H9 (cell line): ENCODE measurements at regions not wholly inside any gene's neighbourhood (a gene's known extent, or its start where the extent isn't known, plus 50 kb on each side); places are given as distances from the start of the nearest gene placed in this dataset.

Experiments used
- DNase-seq: peaks from one replicate; pipeline ENCODE4 v3.0.0-alpha.2; 2017
- H2AFZ ChIP-seq: one replicate; pipeline ENCODE4 v1.6.1; 2013; ENCODE audit warnings: mild to moderate bottlenecking, low read length, control low read depth, moderate library complexity
- H2AK5ac ChIP-seq: 2 replicates; pipeline ENCODE4 v1.6.1; 2013; ENCODE audit warnings: low read length, control low read depth, mixed read lengths; ENCODE audit not compliant: insufficient read length
- H2BK120ac ChIP-seq: one replicate; pipeline ENCODE4 v1.6.1; 2013; ENCODE audit warnings: low read depth, mild to moderate bottlenecking, low read length, control low read depth, inconsistent platforms; ENCODE audit not compliant: poor library complexity, severe bottlenecking
- H2BK12ac ChIP-seq: 2 replicates; pipeline ENCODE4 v1.6.1; 2013; ENCODE audit warnings: low read length, control low read depth, mixed read lengths, low read depth; ENCODE audit not compliant: insufficient read length
- H2BK15ac ChIP-seq: 2 replicates; pipeline ENCODE4 v1.6.1; 2013; ENCODE audit warnings: low read depth, low read length, control low read depth
- H2BK20ac ChIP-seq: one replicate; pipeline ENCODE4 v1.6.1; 2013; ENCODE audit warnings: low read depth, mild to moderate bottlenecking, low read length, control low read depth, inconsistent platforms; ENCODE audit not compliant: poor library complexity, severe bottlenecking
- H2BK5ac ChIP-seq: 2 replicates; pipeline ENCODE4 v1.6.1; 2013; ENCODE audit warnings: low read length, control low read depth, mixed read lengths; ENCODE audit not compliant: insufficient read length
- H3K14ac ChIP-seq: 2 replicates; pipeline ENCODE4 v1.6.1; 2013; ENCODE audit warnings: low read length, control low read depth; ENCODE audit not compliant: insufficient read depth
- H3K18ac ChIP-seq: 2 replicates; pipeline ENCODE4 v1.6.1; 2013; ENCODE audit warnings: low read depth, mild to moderate bottlenecking, mixed read lengths, low read length, control low read depth; ENCODE audit not compliant: insufficient read length
- H3K23ac ChIP-seq: 2 replicates; pipeline ENCODE4 v1.6.1; 2013; ENCODE audit warnings: low read length, control low read depth, mixed read lengths, low read depth; ENCODE audit not compliant: insufficient read length
- H3K23me2 ChIP-seq: 2 replicates; pipeline ENCODE4 v1.6.1; 2013; ENCODE audit warnings: low read depth, mild to moderate bottlenecking, mixed read lengths, low read length, control low read depth; ENCODE audit not compliant: insufficient read length, poor library complexity, severe bottlenecking
- H3K27ac ChIP-seq: 2 replicates; pipeline ENCODE4 v1.5.1; 2013; ENCODE audit warnings: low read length, control low read depth, mixed read lengths, low read depth; ENCODE audit not compliant: insufficient read length
- H3K27me3 ChIP-seq: 2 replicates; pipeline ENCODE4 v1.6.1; 2013; ENCODE audit warnings: low read length, control low read depth, inconsistent platforms; ENCODE audit not compliant: insufficient read depth
- H3K4ac ChIP-seq: 2 replicates; pipeline ENCODE4 v1.6.1; 2013; ENCODE audit warnings: low read depth, mild to moderate bottlenecking, control low read depth, inconsistent platforms, low read length, moderate library complexity
- H3K4me1 ChIP-seq: 2 replicates; pipeline ENCODE4 v1.6.1; 2013; ENCODE audit warnings: low read length, control low read depth, inconsistent platforms; ENCODE audit not compliant: insufficient read depth
- H3K4me2 ChIP-seq: 2 replicates; pipeline ENCODE4 v1.6.1; 2013; ENCODE audit warnings: low read length, control low read depth, mixed read lengths; ENCODE audit not compliant: insufficient read length, insufficient read depth
- H3K56ac ChIP-seq: 2 replicates; pipeline ENCODE4 v1.6.1; 2013; ENCODE audit warnings: low read depth, mild to moderate bottlenecking, mixed read lengths, low read length, control low read depth; ENCODE audit not compliant: insufficient read length
- H3K79me1 ChIP-seq: 2 replicates; pipeline ENCODE4 v1.6.1; 2013; ENCODE audit warnings: low read depth, mild to moderate bottlenecking, moderate library complexity, low read length, control low read depth, inconsistent platforms; ENCODE audit not compliant: insufficient read depth, poor library complexity, severe bottlenecking
- H3K79me2 ChIP-seq: 2 replicates; pipeline ENCODE4 v1.6.1; 2013; ENCODE audit warnings: low read length, control low read depth, inconsistent platforms; ENCODE audit not compliant: insufficient read depth
- H3K9ac ChIP-seq: 2 replicates; pipeline ENCODE4 v1.6.1; 2013; ENCODE audit warnings: low read length, control low read depth, mixed read lengths; ENCODE audit not compliant: insufficient read length; ENCODE audit errors: extremely low read depth
- H3K9me3 ChIP-seq: one replicate; pipeline ENCODE4 v1.6.1; 2013; ENCODE audit warnings: low read depth, low read length, inconsistent platforms; ENCODE audit not compliant: control insufficient read depth
- H3T11ph ChIP-seq: one replicate; pipeline ENCODE4 v1.6.1; 2013; ENCODE audit warnings: mild to moderate bottlenecking, low read length, control low read depth, inconsistent platforms
- H4K20me1 ChIP-seq: one replicate; pipeline ENCODE4 v1.6.1; 2013; ENCODE audit not compliant: control insufficient read depth, insufficient read length, insufficient read depth
- H4K5ac ChIP-seq: 2 replicates; pipeline ENCODE4 v1.6.1; 2013; ENCODE audit warnings: low read depth, mild to moderate bottlenecking, mixed read lengths, low read length, control low read depth; ENCODE audit not compliant: insufficient read length
- H4K8ac ChIP-seq: replicated peaks from 2 replicates; pipeline ENCODE4 v1.6.1; 2013; ENCODE audit warnings: low read length, control low read depth, mixed read lengths, low read depth; ENCODE audit not compliant: insufficient read length
- H4K91ac ChIP-seq: 2 replicates; pipeline ENCODE4 v1.6.1; 2013; ENCODE audit warnings: low read depth, mild to moderate bottlenecking, moderate library complexity, mixed read lengths, low read length, control low read depth; ENCODE audit not compliant: insufficient read length
- H3K27ac Mint-ChIP-seq, 3 experiments: 2 replicates in 2 of 3; 3 replicates in 1 of 3; pipeline ENCODE4 v1.8.0; 2020 to 2021; ENCODE audit warnings: mixed read lengths in 3 of 3, mild to moderate bottlenecking in 1 of 3, moderate library complexity in 1 of 3
- H3K27me3 Mint-ChIP-seq: 2 replicates; pipeline ENCODE4 v1.8.0; 2021; ENCODE audit warnings: low read depth, mild to moderate bottlenecking, moderate library complexity, mixed read lengths
- H3K36me3 Mint-ChIP-seq, 3 experiments: 2 replicates in 2 of 3; 3 replicates in 1 of 3; pipeline ENCODE4 v1.8.0; 2020 to 2021; ENCODE audit warnings: low read depth in 3 of 3, mixed read lengths in 3 of 3; ENCODE audit not compliant: insufficient read depth in 1 of 3
- H3K4me1 Mint-ChIP-seq, 2 experiments: 2 replicates each; pipeline ENCODE4 v1.8.0; 2020; ENCODE audit warnings: mixed read lengths in 2 of 2
- H3K4me3 Mint-ChIP-seq, 2 experiments: 2 replicates in 1 of 2; 3 replicates in 1 of 2; pipeline ENCODE4 v1.8.0; 2020 to 2021; ENCODE audit warnings: mild to moderate bottlenecking in 2 of 2, mixed read lengths in 2 of 2, moderate library complexity in 1 of 2
- H3K9me3 Mint-ChIP-seq, 2 experiments: 2 replicates in 1 of 2; 3 replicates in 1 of 2; pipeline ENCODE4 v1.8.0; 2020; ENCODE audit warnings: mild to moderate bottlenecking in 2 of 2, mixed read lengths in 2 of 2, moderate library complexity in 1 of 2
- WGBS: extraction: QIAGEN DNeasy Blood & Tissue Kit; methylation state at CpG from one replicate; pipeline ENCODE4 v1.1.7; 2013; ENCODE audit warnings: missing lambda C conversion rate, low lambda C conversion rate, mixed read lengths; ENCODE audit not compliant: insufficient read length; ENCODE audit errors: extremely low coverage; 5-methylcytosine and 5-hydroxymethylcytosine counted together
- TF ChIP-seq, protein P1 (sequence below): fragments of 200-600 bp; sonication (generic); conservative IDR thresholded peaks from 3 replicates; pipeline ENCODE4 v1.8.0; 2021; ENCODE audit warnings: antibody characterized with exemption, mild to moderate bottlenecking

DNA sequence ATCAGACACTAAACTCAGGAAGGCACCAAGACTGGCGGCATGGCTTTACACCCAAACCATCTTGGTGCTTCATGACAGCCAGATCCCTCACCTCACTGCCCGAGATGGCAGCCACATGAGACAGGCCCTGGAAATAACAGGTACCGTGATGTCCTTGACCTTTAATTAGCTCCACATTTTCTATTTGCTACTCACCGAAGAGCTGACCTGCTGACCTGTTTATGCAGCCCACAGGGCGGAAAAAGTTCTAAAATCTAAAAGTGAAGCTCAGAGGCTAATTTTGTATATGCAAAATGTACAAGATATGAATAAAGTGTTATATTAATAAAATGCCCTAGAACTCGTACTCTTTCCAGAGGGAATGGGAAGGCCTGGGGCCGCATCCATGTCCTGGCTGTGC lies 51.6 kb upstream of the RASGEF1A start:
- no peaks in the 10 kb centered on the region for H4K20me1 ChIP-seq
- no peaks in the 10 kb centered on the region for H3K27me3 ChIP-seq
- Mint-ChIP-seq H3K4me3 (no peak overlapping the region), H3K36me3 (no peaks in the 10 kb centered on the region), H3K27me3 (peaks cover 7% of the 10 kb centered on the region), H3K4me1 (peaks cover 58 to 72% of the 10 kb centered on the region in 2 experiments), H3K9me3 (no peaks in the 10 kb centered on the region), H3K27ac (no peak overlapping the region; a peak in 1 of 7 replicates)
- no peaks in the 10 kb centered on the region for H3K79me2 ChIP-seq
- TF ChIP-seq, protein P1, sequence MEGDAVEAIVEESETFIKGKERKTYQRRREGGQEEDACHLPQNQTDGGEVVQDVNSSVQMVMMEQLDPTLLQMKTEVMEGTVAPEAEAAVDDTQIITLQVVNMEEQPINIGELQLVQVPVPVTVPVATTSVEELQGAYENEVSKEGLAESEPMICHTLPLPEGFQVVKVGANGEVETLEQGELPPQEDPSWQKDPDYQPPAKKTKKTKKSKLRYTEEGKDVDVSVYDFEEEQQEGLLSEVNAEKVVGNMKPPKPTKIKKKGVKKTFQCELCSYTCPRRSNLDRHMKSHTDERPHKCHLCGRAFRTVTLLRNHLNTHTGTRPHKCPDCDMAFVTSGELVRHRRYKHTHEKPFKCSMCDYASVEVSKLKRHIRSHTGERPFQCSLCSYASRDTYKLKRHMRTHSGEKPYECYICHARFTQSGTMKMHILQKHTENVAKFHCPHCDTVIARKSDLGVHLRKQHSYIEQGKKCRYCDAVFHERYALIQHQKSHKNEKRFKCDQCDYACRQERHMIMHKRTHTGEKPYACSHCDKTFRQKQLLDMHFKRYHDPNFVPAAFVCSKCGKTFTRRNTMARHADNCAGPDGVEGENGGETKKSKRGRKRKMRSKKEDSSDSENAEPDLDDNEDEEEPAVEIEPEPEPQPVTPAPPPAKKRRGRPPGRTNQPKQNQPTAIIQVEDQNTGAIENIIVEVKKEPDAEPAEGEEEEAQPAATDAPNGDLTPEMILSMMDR, result no peak
- no peak overlapping the region for H4K91ac ChIP-seq
- no peak overlapping the region for H3K9ac ChIP-seq
- no peak overlapping the region for H4K5ac ChIP-seq
- H3K9me3 ChIP-seq, result no peaks in the 10 kb centered on the region
- no peak overlapping the region for H3K14ac ChIP-seq
- H3K4me2 ChIP-seq, result no peak overlapping the region
- no CpG with 5 or more reads among the region's 7 CpGs for WGBS
- no peak overlapping the region for H3K18ac ChIP-seq
- no peak overlapping the region for H2BK12ac ChIP-seq
- no peak overlapping the region for H2AFZ ChIP-seq
- H2BK15ac ChIP-seq, result no peak overlapping the region
- no peak overlapping the region for H3K23ac ChIP-seq
- H2BK120ac ChIP-seq, result no peak overlapping the region
- no peak overlapping the region for H3K4ac ChIP-seq
- H3K79me1 ChIP-seq, result no peaks in the 10 kb centered on the region
- no peak overlapping the region for H3K56ac ChIP-seq
- no peaks in the 10 kb centered on the region; the same call in 1 of the 2 replicates for H3K4me1 ChIP-seq
- DNase-seq, result no peak
- no peak overlapping the region for H3T11ph ChIP-seq
- H3K23me2 ChIP-seq, result no peaks in the 10 kb centered on the region
- no peak overlapping the region for H2BK20ac ChIP-seq
- no peak overlapping the region for H2BK5ac ChIP-seq
- H2AK5ac ChIP-seq, result no peak overlapping the region
- H3K27ac ChIP-seq, result no peak overlapping the region
- H4K8ac ChIP-seq, result no peak overlapping the region
